DOHH2 (cell line): ENCODE measurements at regions not wholly inside any gene's neighbourhood (a gene's known extent, or its start where the extent isn't known, plus 50 kb on each side); places are given as distances from the start of the nearest gene placed in this dataset.

Experiments used
- CTCF ChIP-seq: fragments of 200-600 bp; sonication (generic); IDR thresholded peaks from one replicate; pipeline ENCODE4 v1.5.1; 2014; ENCODE audit warnings: antibody characterized with exemption, mild to moderate bottlenecking, low read depth, low read length; ENCODE audit not compliant: poor library complexity, severe bottlenecking
- EZH2phosphoT487 ChIP-seq: fragments of 200-600 bp; sonication (generic); IDR thresholded peaks from 2 replicates; pipeline ENCODE4 v1.6.1; 2017; ENCODE audit warnings: borderline replicate concordance, mild to moderate bottlenecking, antibody characterized with exemption, low read length, moderate library complexity, mixed read lengths

- TF ChIP-seq EZH2phosphoT487 (no peak), CTCF (no peak)
Observed at GRCh38 chr6:154926366-154926765, 68.7 kb upstream of the TIAM2 start.
